Common myeloid progenitor, CD34-positive (primary cell): ENCODE measurements at regions not wholly inside any gene's neighbourhood (a gene's known extent, or its start where the extent isn't known, plus 50 kb on each side); places are given as distances from the start of the nearest gene placed in this dataset.

Source experiments
- CTCF ChIA-PET: fragments of 350-600 bp; sonication (Branson Sonifier 250); formaldehyde crosslinking; loops from one replicate; lab custom pipeline; 2021; ENCODE audit warnings: antibody characterized with exemption; lab: Charles Lee
- POLR2A ChIA-PET: fragments of 350-600 bp; sonication (Branson Sonifier 250); formaldehyde crosslinking; loops from one replicate; lab custom pipeline; 2021; ENCODE audit warnings: antibody characterized with exemption; lab: Charles Lee
- DNase-seq, 3 donors: peaks; one replicate each; pipeline versions ENCODE4 v3.0.0 to v3.0.0-alpha.2; 2013
- H3K27ac ChIP-seq, 2 experiments: 1 replicate in 1 of 2; 2 replicates in 1 of 2; pipeline ENCODE4 v1.7.0; 2013; ENCODE audit warnings: inconsistent platforms in 2 of 2, low read length in 2 of 2, mild to moderate bottlenecking in 2 of 2, low read depth in 1 of 2, moderate library complexity in 1 of 2; ENCODE audit not compliant: severe bottlenecking in 2 of 2, insufficient read depth in 1 of 2, poor library complexity in 1 of 2
- H3K27me3 ChIP-seq, 5 experiments: replicated peaks in 2 of 5; 1 replicate in 3 of 5; 2 replicates in 2 of 5; pipeline versions ENCODE4 v1.6.1 to v1.7.0; 2013; ENCODE audit warnings: low read length in 4 of 5, mild to moderate bottlenecking in 2 of 5, moderate library complexity in 2 of 5, inconsistent platforms in 1 of 5; ENCODE audit not compliant: insufficient read depth in 5 of 5, control insufficient read depth in 4 of 5
- H3K36me3 ChIP-seq, 4 experiments: 1 replicate in 2 of 4; 2 replicates in 2 of 4; pipeline versions ENCODE4 v1.6.1 to v1.7.0; 2013; ENCODE audit warnings: low read length in 3 of 4, control low read depth in 1 of 4, mild to moderate bottlenecking in 1 of 4; ENCODE audit not compliant: control insufficient read depth in 4 of 4, insufficient read depth in 4 of 4
- H3K4me1 ChIP-seq, 4 experiments: 1 replicate in 3 of 4; 2 replicates in 1 of 4; pipeline versions ENCODE4 v1.6.1 to v1.7.1; 2013; ENCODE audit warnings: low read length in 3 of 4, mild to moderate bottlenecking in 3 of 4, control low read depth in 1 of 4, inconsistent platforms in 1 of 4, moderate library complexity in 1 of 4; ENCODE audit not compliant: control insufficient read depth in 4 of 4, insufficient read depth in 4 of 4; ENCODE audit errors: control extremely low read depth in 1 of 4
- H3K4me3 ChIP-seq, 7 experiments: 1 replicate in 4 of 7; 2 replicates in 3 of 7; pipeline versions ENCODE4 v1.5.1 to v1.7.0; 2013; ENCODE audit warnings: mild to moderate bottlenecking in 7 of 7, low read length in 6 of 7, moderate library complexity in 6 of 7, inconsistent platforms in 2 of 7, low read depth in 2 of 7, control low read depth in 1 of 7; ENCODE audit not compliant: insufficient read depth in 4 of 7, control insufficient read depth in 1 of 7; ENCODE audit errors: extremely low read depth in 1 of 7
- H3K9me3 ChIP-seq, 5 experiments: 1 replicate in 4 of 5; 2 replicates in 1 of 5; pipeline versions ENCODE4 v1.6.1 to v1.7.1; 2013; ENCODE audit warnings: low read length in 4 of 5, mild to moderate bottlenecking in 2 of 5, inconsistent platforms in 1 of 5, low read depth in 1 of 5, moderate library complexity in 1 of 5; ENCODE audit not compliant: control insufficient read depth in 4 of 5, insufficient read depth in 2 of 5; ENCODE audit errors: control extremely low read depth in 1 of 5
- WGBS: methylation state at CpG from one replicate; pipeline ENCODE4 v1.1.5; 2013; ENCODE audit not compliant: insufficient coverage; 5-methylcytosine and 5-hydroxymethylcytosine counted together

- no peak for DNase-seq
- ChIA-PET POLR2A (no interaction called here), CTCF (no interaction called here)
- no peak overlapping the region for H3K4me3 ChIP-seq
- no peaks in the 10 kb centered on the region for H3K4me1 ChIP-seq
- H3K9me3 ChIP-seq = no peaks in the 10 kb centered on the region
- WGBS = 40% methylated on average over 1 of the region's 4 CpGs
- no peak overlapping the region for H3K27ac ChIP-seq
- H3K27me3 ChIP-seq = peaks cover 0 to 2% (median 0%) of the 10 kb centered on the region in 5 experiments
- H3K36me3 ChIP-seq = no peaks in the 10 kb centered on the region
These were observed 105.3 kb downstream of the NPTX2 start for GRCh38 chr7:98722402-98722801.

- no peak overlapping the region for H3K4me3 ChIP-seq
- H3K9me3 ChIP-seq = no peaks in the 10 kb centered on the region
- WGBS = 82% methylated on average over 6 of the region's 6 CpGs
- ChIA-PET POLR2A (no interaction called here), CTCF (no interaction called here)
- H3K36me3 ChIP-seq = no peaks in the 10 kb centered on the region
- no peak for DNase-seq
- H3K27ac ChIP-seq = no peak overlapping the region
- no peaks in the 10 kb centered on the region for H3K4me1 ChIP-seq
- peaks cover 0 to 12% (median 4%) of the 10 kb centered on the region in 5 experiments for H3K27me3 ChIP-seq
These were observed 107.5 kb downstream of the NPTX2 start for GRCh38 chr7:98724591-98724990.

DNA sequence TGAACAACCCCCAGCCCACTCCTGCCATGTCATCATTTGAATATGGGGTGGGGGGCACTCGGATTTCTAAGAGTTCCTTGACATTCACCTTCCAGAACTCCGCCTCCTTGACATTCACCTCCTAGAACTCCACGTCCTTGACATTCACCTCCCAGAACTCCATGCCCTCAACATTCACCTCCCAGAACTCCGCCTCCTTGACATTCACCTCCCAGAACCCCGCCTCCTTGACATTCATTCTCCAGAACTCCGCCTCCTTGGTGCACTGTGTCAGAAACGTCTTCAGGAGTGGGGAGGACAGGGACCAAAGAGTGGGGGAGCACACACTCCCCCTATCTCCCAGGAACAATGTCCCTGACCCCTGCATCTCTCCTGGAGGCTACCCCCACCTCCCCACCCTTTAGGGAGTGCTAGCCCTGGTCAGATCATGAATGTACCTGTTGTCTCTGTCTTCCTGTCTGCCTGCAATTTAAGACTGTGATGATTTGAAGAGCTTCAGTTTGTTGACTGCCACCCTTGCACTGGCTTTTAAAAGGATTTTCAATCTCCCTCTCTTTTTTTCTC is 110.1 kb downstream of the NPTX2 start:
- CTCF ChIA-PET = no interaction called here
- Histone ChIP-seq H3K36me3 (no peaks in the 10 kb centered on the region), H3K27ac (no peak overlapping the region), H3K4me1 (no peaks in the 10 kb centered on the region), H3K27me3 (peaks cover 0 to 19% (median 4%) of the 10 kb centered on the region in 5 experiments), H3K9me3 (no peaks in the 10 kb centered on the region), H3K4me3 (no peak overlapping the region)
- no peak for DNase-seq
- 73% methylated on average over 6 of the region's 7 CpGs for WGBS
- POLR2A ChIA-PET = no interaction called here

- POLR2A ChIA-PET = no interaction called here
- Histone ChIP-seq H3K9me3 (peaks cover 0 to 6% (median 3%) of the 10 kb centered on the region in 5 experiments), H3K27me3 (peaks cover 0 to 19% (median 4%) of the 10 kb centered on the region in 5 experiments), H3K4me3 (no peak overlapping the region), H3K36me3 (no peaks in the 10 kb centered on the region), H3K27ac (no peak overlapping the region), H3K4me1 (no peaks in the 10 kb centered on the region)
- DNase-seq = no peak
- 100% methylated on average over 2 of the region's 3 CpGs for WGBS
- CTCF ChIA-PET = no interaction called here
These were observed 111.5 kb downstream of the NPTX2 start for GRCh38 chr7:98728555-98728954.

DNA sequence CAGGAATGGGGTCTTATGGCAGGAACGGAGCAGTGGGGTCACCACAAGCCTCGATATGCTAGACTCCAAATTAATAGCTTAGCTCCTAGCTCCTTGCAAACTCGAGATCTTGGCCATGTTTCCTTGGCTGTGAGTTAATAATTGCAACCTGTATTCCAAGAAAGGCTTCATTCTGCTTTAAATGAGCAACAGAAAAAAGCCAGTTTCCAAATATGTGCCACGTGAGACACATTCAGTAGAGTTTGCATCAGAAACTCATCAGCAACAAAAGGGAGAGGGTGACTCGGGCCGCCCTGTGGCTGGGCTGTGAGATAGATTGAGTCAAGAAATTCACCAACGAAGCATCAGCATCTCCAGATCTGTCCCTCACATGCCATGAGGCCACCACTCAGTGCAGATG is 112.0 kb downstream of the NPTX2 start:
- H3K4me1 ChIP-seq = no peaks in the 10 kb centered on the region
- no peaks in the 10 kb centered on the region for H3K36me3 ChIP-seq
- H3K27ac ChIP-seq = no peak overlapping the region
- no peak for DNase-seq
- H3K4me3 ChIP-seq = no peak overlapping the region
- WGBS = 73% methylated on average over 4 of the region's 7 CpGs
- H3K9me3 ChIP-seq = peaks cover 0 to 6% (median 3%) of the 10 kb centered on the region in 5 experiments
- ChIA-PET POLR2A (no interaction called here), CTCF (no interaction called here)
- peaks cover 0 to 19% (median 4%) of the 10 kb centered on the region in 5 experiments for H3K27me3 ChIP-seq

DNA sequence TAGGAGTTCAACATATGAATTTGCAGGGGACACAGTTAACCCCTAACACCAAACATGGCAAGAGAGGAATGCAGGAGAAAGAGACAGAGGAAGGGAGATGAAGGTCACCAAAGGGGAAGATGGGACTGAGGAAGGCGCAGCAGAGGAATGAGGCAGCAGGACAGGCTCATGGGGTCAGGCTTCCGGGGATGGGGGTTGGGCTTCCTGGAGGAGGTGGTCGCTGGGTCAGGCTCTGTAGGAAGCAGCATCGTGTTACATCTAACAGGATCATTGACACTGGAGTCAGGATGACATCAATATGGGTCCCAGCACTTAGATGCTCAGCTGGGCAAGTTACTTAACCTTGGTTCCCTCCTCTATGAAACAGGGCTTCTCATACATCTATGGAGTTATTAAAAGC is 113.2 kb downstream of the NPTX2 start:
- POLR2A ChIA-PET = no interaction called here
- no peak for DNase-seq
- peaks cover 0 to 6% (median 3%) of the 10 kb centered on the region in 5 experiments for H3K9me3 ChIP-seq
- no peaks in the 10 kb centered on the region for H3K36me3 ChIP-seq
- no peak overlapping the region for H3K4me3 ChIP-seq
- WGBS = 46% methylated on average over 4 of the region's 4 CpGs
- H3K4me1 ChIP-seq = no peaks in the 10 kb centered on the region
- no peak overlapping the region for H3K27ac ChIP-seq
- CTCF ChIA-PET = no interaction called here
- peaks cover 0 to 19% (median 4%) of the 10 kb centered on the region in 5 experiments for H3K27me3 ChIP-seq

GRCh38 chr7:98731651-98732050 is 114.6 kb downstream of the NPTX2 start:
- 97% methylated on average over 5 of the region's 7 CpGs for WGBS
- CTCF ChIA-PET = interaction anchor here (0.7 to 0.9 kb wide), 3 partner anchors 9 to 113 kb away, joined by 3 to 4 read pairs (median 3); no protein-coding TSS in a partner anchor

More at GRCh38 chr7:98731651-98732050, 114.6 kb downstream of the NPTX2 start:
- H3K36me3 ChIP-seq = no peaks in the 10 kb centered on the region
- H3K4me1 ChIP-seq = no peaks in the 10 kb centered on the region
- no peak for DNase-seq
- H3K9me3 ChIP-seq = peaks cover 0 to 6% (median 3%) of the 10 kb centered on the region in 5 experiments
- no peak overlapping the region for H3K4me3 ChIP-seq
- peaks cover 0 to 19% (median 4%) of the 10 kb centered on the region in 5 experiments for H3K27me3 ChIP-seq
- no peak overlapping the region for H3K27ac ChIP-seq
- POLR2A ChIA-PET = no interaction called here
